Peyer's patch (tissue), 4 donors: ENCODE measurements at regions not wholly inside any gene's neighbourhood (a gene's known extent, or its start where the extent isn't known, plus 50 kb on each side); places are given as distances from the start of the nearest gene placed in this dataset.

Experiments used
- CTCF ChIP-seq, 6 experiments: fragments of 450-650 bp in 4 of 6; fragments of 200-600 bp in 2 of 6; sonication (generic) in 1 of 6; IDR thresholded peaks; one replicate each; pipeline ENCODE4 v1.5.1; 2017 to 2019; ENCODE audit warnings: antibody characterized with exemption in 6 of 6, mild to moderate bottlenecking in 3 of 6, moderate library complexity in 1 of 6
- POLR2A ChIP-seq, 2 donors: fragments of 450-650 bp; IDR thresholded peaks; one replicate each; pipeline ENCODE4 v1.5.1; 2017; ENCODE audit warnings: antibody characterized with exemption in 2 of 2, mild to moderate bottlenecking in 2 of 2, moderate library complexity in 2 of 2

- no peak for TF ChIP-seq CTCF (IDR thresholded peaks at IDR 0.05)
- no peak for TF ChIP-seq POLR2A (IDR thresholded peaks at IDR 0.05)
These were observed 177.1 kb downstream of the KCNRG start for GRCh38 chr13:50192272-50192813.
